WTC11 (cell line): ENCODE measurements at regions not wholly inside any gene's neighbourhood (a gene's known extent, or its start where the extent isn't known, plus 50 kb on each side); places are given as distances from the start of the nearest gene placed in this dataset.

ENCODE experiments used
- ATAC-seq: fragments of 200-7000 bp; cut with Tn5 transposase; 2 replicates; pipeline ENCODE4 v1.10.0; 2021; ENCODE audit warnings: mild to moderate bottlenecking, moderate library complexity
- CTCF ChIA-PET: fragments of 300-600 bp; sonication (Branson Sonifier 250); formaldehyde crosslinking; loops from one replicate; lab custom pipeline; 2021; ENCODE audit warnings: antibody characterized with exemption; lab: Charles Lee
- POLR2A ChIA-PET: fragments of 350-600 bp; sonication (Branson Sonifier 250); formaldehyde crosslinking; loops from one replicate; lab custom pipeline; 2021; ENCODE audit warnings: antibody characterized with exemption; lab: Charles Lee
- DNase-seq: peaks from one replicate; pipeline ENCODE4 v3.0.0; 2021; ENCODE audit warnings: low spot score
- H3K27ac Mint-ChIP-seq: 2 replicates; pipeline ENCODE4 v1.8.0; 2021; ENCODE audit warnings: mixed read lengths
- H3K27me3 Mint-ChIP-seq: 2 replicates; pipeline ENCODE4 v1.8.0; 2021; ENCODE audit warnings: low read depth, mild to moderate bottlenecking, moderate library complexity, mixed read lengths
- H3K36me3 Mint-ChIP-seq: 2 replicates; pipeline ENCODE4 v1.8.0; 2021; ENCODE audit warnings: mixed read lengths
- H3K4me1 Mint-ChIP-seq: 2 replicates; pipeline ENCODE4 v1.8.0; 2022; ENCODE audit warnings: mixed read lengths
- H3K4me3 Mint-ChIP-seq: 2 replicates; pipeline ENCODE4 v1.8.0; 2021; ENCODE audit warnings: mild to moderate bottlenecking, moderate library complexity, mixed read lengths
- H3K9me3 Mint-ChIP-seq: 2 replicates; pipeline ENCODE4 v1.8.0; 2021; ENCODE audit warnings: mixed read lengths
- AR ChIP-seq: fragments of 250-450 bp; sonication (Bioruptor Pico); IDR thresholded peaks from 2 replicates; pipeline ENCODE4 v1.9.0; 2021; ENCODE audit warnings: mild to moderate bottlenecking
- ATF3 ChIP-seq: sonication (generic); formaldehyde crosslinking; conservative IDR thresholded peaks from 2 replicates; pipeline ENCODE4 v1.8.1; 2022; ENCODE audit warnings: mild to moderate bottlenecking, missing genetic modification reagents
- CDX4 ChIP-seq: fragments of 250-450 bp; sonication (Bioruptor Pico); IDR thresholded peaks from 2 replicates; pipeline ENCODE4 v1.9.0; 2021; ENCODE audit warnings: moderate library complexity, mild to moderate bottlenecking, inconsistent platforms, borderline replicate concordance
- E2F1 ChIP-seq: sonication (generic); formaldehyde crosslinking; IDR thresholded peaks from 2 replicates; pipeline ENCODE4 v1.8.0; 2022; ENCODE audit warnings: mild to moderate bottlenecking, missing genetic modification reagents
- E2F4 ChIP-seq: sonication (generic); formaldehyde crosslinking; IDR thresholded peaks from 2 replicates; pipeline ENCODE4 v1.8.1; 2022; ENCODE audit warnings: low read depth, mild to moderate bottlenecking, moderate library complexity, missing genetic modification reagents, borderline replicate concordance
- EMX1 ChIP-seq: fragments of 250-450 bp; sonication (Bioruptor Pico); IDR thresholded peaks from 2 replicates; pipeline ENCODE4 v1.8.0; 2021; ENCODE audit warnings: mild to moderate bottlenecking
- FOXP1 ChIP-seq: sonication (generic); formaldehyde crosslinking; IDR thresholded peaks from 2 replicates; pipeline ENCODE4 v1.8.0; 2022; ENCODE audit warnings: missing genetic modification reagents, mild to moderate bottlenecking, moderate library complexity, borderline replicate concordance
- GTF2I ChIP-seq: fragments of 250-450 bp; sonication (Bioruptor Pico); conservative IDR thresholded peaks from 2 replicates; pipeline ENCODE4 v1.4.0; 2021; ENCODE audit warnings: mild to moderate bottlenecking
- HMGA2 ChIP-seq: fragments of 250-450 bp; sonication (Bioruptor Pico); IDR thresholded peaks from 2 replicates; pipeline ENCODE4 v1.4.0; 2021; ENCODE audit warnings: mild to moderate bottlenecking, moderate library complexity
- IRF2 ChIP-seq: sonication (generic); formaldehyde crosslinking; IDR thresholded peaks from 2 replicates; pipeline ENCODE4 v1.8.0; 2022; ENCODE audit warnings: low read depth, missing genetic modification reagents, borderline replicate concordance
- JAZF1 ChIP-seq: fragments of 250-450 bp; sonication (Bioruptor Pico); IDR thresholded peaks from 2 replicates; pipeline ENCODE4 v1.9.0; 2021; ENCODE audit warnings: moderate library complexity, mild to moderate bottlenecking, inconsistent platforms
- KAT7 ChIP-seq: sonication (generic); formaldehyde crosslinking; IDR thresholded peaks from 2 replicates; pipeline ENCODE4 v1.8.1; 2023; ENCODE audit warnings: missing genetic modification reagents, mild to moderate bottlenecking, borderline replicate concordance
- MLX ChIP-seq: sonication (generic); formaldehyde crosslinking; IDR thresholded peaks from 2 replicates; pipeline ENCODE4 v1.8.1; 2023; ENCODE audit warnings: mild to moderate bottlenecking, missing genetic modification reagents, moderate library complexity
- NFE2L1 ChIP-seq: sonication (generic); formaldehyde crosslinking; IDR thresholded peaks from 2 replicates; pipeline ENCODE4 v1.8.1; 2023; ENCODE audit warnings: missing genetic modification reagents
- OVOL2 ChIP-seq: fragments of 250-450 bp; sonication (Bioruptor Pico); IDR thresholded peaks from 2 replicates; pipeline ENCODE4 v1.9.0; 2021; ENCODE audit warnings: mild to moderate bottlenecking, borderline replicate concordance
- PRRX2 ChIP-seq: fragments of 250-450 bp; sonication (Bioruptor Pico); IDR thresholded peaks from 2 replicates; pipeline ENCODE4 v1.8.0; 2021; ENCODE audit warnings: mild to moderate bottlenecking
- USF2 ChIP-seq: sonication (generic); formaldehyde crosslinking; IDR thresholded peaks from 2 replicates; pipeline ENCODE4 v1.8.1; 2023; ENCODE audit warnings: mild to moderate bottlenecking, missing genetic modification reagents, moderate library complexity
- ZBTB21 ChIP-seq: sonication (generic); formaldehyde crosslinking; IDR thresholded peaks from 2 replicates; pipeline ENCODE4 v1.8.1; 2023; ENCODE audit warnings: mild to moderate bottlenecking, missing genetic modification reagents, borderline replicate concordance
- ZNF121 ChIP-seq: sonication (generic); formaldehyde crosslinking; IDR thresholded peaks from 2 replicates; pipeline ENCODE4 v1.8.0; 2023; ENCODE audit warnings: missing genetic modification reagents
- ZNF138 ChIP-seq: sonication (generic); formaldehyde crosslinking; conservative IDR thresholded peaks from 2 replicates; pipeline ENCODE4 v1.8.1; 2022; ENCODE audit warnings: mild to moderate bottlenecking, moderate library complexity, missing genetic modification reagents
- ZNF423 ChIP-seq: fragments of 250-450 bp; sonication (Bioruptor Pico); IDR thresholded peaks from 2 replicates; pipeline ENCODE4 v2.1.2; 2022; ENCODE audit warnings: mild to moderate bottlenecking, moderate library complexity
- ZNF671 ChIP-seq: fragments of 250-450 bp; sonication (Bioruptor Pico); IDR thresholded peaks from 2 replicates; pipeline ENCODE4 v1.8.0; 2021; ENCODE audit warnings: mild to moderate bottlenecking
- ZSCAN18 ChIP-seq: fragments of 250-450 bp; sonication (Bioruptor Pico); IDR thresholded peaks from 2 replicates; pipeline ENCODE4 v2.1.2; 2022; ENCODE audit warnings: mild to moderate bottlenecking, moderate library complexity

- Mint-ChIP-seq H3K27me3 (0 out of 2 replicates have a peak, but pooled peaks cover under 1% of the 10 kb centered on the region), H3K4me1 (0 out of 2 replicates have a peak, but pooled peaks cover under 1% of the 10 kb centered on the region), H3K4me3 (no peak overlapping the region), H3K36me3 (no peaks in the 10 kb centered on the region), H3K27ac (no peak overlapping the region), H3K9me3 (no peaks in the 10 kb centered on the region)
- ATAC-seq (no peak), DNase-seq (no peak)
- POLR2A ChIA-PET = no interaction called here
- TF ChIP-seq EMX1 (CRISPR knock-in tag) (no peak), ZNF671 (CRISPR knock-in tag) (no peak), NFE2L1 (no peak), ZSCAN18 (CRISPR knock-in tag) (no peak), AR (CRISPR knock-in tag) (no peak), IRF2 (CRISPR knock-in tag) (no peak), ZNF138 (CRISPR knock-in tag) (no peak), OVOL2 (no peak), ZBTB21 (no peak), FOXP1 (no peak)
- CTCF ChIA-PET = no interaction called here
These were observed 188.7 kb downstream of the GADD45G start for GRCh38 chr9:89793551-89793950.

GRCh38 chr9:89794918-89795317, 190.1 kb downstream of the GADD45G start:
- Mint-ChIP-seq H3K27me3 (0 out of 2 replicates have a peak, but pooled peaks cover 2% of the 10 kb centered on the region), H3K36me3 (no peaks in the 10 kb centered on the region), H3K9me3 (no peaks in the 10 kb centered on the region), H3K4me1 (0 out of 2 replicates have a peak, but pooled peaks cover 2% of the 10 kb centered on the region), H3K4me3 (no peak overlapping the region), H3K27ac (no peak overlapping the region)
- DNase-seq (no peak), ATAC-seq (no peak)
- ChIA-PET CTCF (no interaction called here), POLR2A (no interaction called here)
- TF ChIP-seq E2F1 (CRISPR knock-in tag) (no peak), JAZF1 (CRISPR knock-in tag) (no peak), GTF2I (CRISPR knock-in tag) (no peak), IRF2 (CRISPR knock-in tag) (no peak), E2F4 (CRISPR knock-in tag) (no peak), ZNF423 (CRISPR knock-in tag) (no peak), MLX (CRISPR knock-in tag) (no peak), CDX4 (no peak), ATF3 (CRISPR knock-in tag) (no peak), HMGA2 (no peak), USF2 (no peak), ZNF121 (no peak), PRRX2 (CRISPR knock-in tag) (no peak), KAT7 (no peak)
